ENCODE measurements at regions not wholly inside any gene's neighbourhood (a gene's known extent, or its start where the extent isn't known, plus 50 kb on each side); places are given as distances from the start of the nearest gene placed in this dataset.

DNA sequence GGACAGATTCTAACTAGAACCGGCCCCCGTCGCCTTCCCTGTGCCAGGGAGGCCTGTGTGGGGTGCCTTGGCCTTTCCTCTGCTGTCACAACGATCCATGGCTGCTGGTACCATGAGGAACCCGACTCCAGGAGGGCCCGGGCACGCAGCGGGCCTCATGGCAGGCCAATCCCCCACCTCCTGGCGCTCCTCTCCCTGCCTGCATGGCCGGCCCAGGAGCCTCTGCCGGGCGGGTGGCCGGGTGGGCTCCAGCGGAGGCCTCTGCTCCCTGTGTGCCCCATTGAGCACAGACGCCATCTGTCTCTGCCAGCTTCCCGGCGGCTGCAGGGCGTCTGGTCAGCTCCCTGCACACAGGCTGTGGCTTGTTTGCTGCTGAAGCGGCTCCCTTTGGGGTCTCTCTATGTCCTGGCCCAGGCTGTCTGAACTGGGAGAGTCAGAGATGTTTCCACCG lies 86.5 kb downstream of the MYEOV start:
- no peak for TF ChIP-seq EZH2 (IDR thresholded peaks at IDR 0.05; ENCODE audit: borderline replicate concordance, low read depth, low read length, severe bottlenecking)
- no peak for TF ChIP-seq CTCF (IDR thresholded peaks at IDR 0.05; ENCODE audit: borderline replicate concordance, extremely low read depth, low read length, poor library complexity, severe bottlenecking)
